ENCODE measurements at regions not wholly inside any gene's neighbourhood (a gene's known extent, or its start where the extent isn't known, plus 50 kb on each side); places are given as distances from the start of the nearest gene placed in this dataset.

GRCh38 chr18:79613186-79613931, 66.2 kb upstream of the CTDP1 start:
- H3K27me3 ChIP-seq = no peaks in the 10 kb centered on the region

GRCh38 chr18:79614211-79614955, 65.2 kb upstream of the CTDP1 start:
- intact Hi-C loops (cut with DNase I) = no loop called here
- Histone ChIP-seq H3K27ac (no peak overlapping the region), H3K27me3 (no peaks in the 10 kb centered on the region), H3K9ac (ENCODE audit: low read depth in 2 of 2, low read length in 2 of 2) (no peak overlapping the region), H3K36me3 (no peaks in the 10 kb centered on the region), H3K4me3 (no peak overlapping the region), H3K4me1 (no peaks in the 10 kb centered on the region), H3K9me3 (no peaks in the 10 kb centered on the region)
- no peak for TF ChIP-seq CTCF (IDR thresholded peaks at IDR 0.05)
- DNase-seq = no peak

More at GRCh38 chr18:79613186-79613931, 66.2 kb upstream of the CTDP1 start:
- Histone ChIP-seq H3K36me3 (no peaks in the 10 kb centered on the region), H3K27ac (no peak overlapping the region), H3K4me3 (no peak overlapping the region), H3K4me1 (no peaks in the 10 kb centered on the region), H3K9ac (ENCODE audit: low read depth in 2 of 2, low read length in 2 of 2) (no peak overlapping the region), H3K9me3 (no peaks in the 10 kb centered on the region)
- intact Hi-C loops (cut with DNase I) = no loop called here
- TF ChIP-seq CTCF (IDR thresholded peaks at IDR 0.05) = no peak
- no peak for DNase-seq

GRCh38 chr18:79615091-79615490, 64.5 kb upstream of the CTDP1 start:
- Histone ChIP-seq H3K9me3 (no peaks in the 10 kb centered on the region), H3K9ac (ENCODE audit: low read depth in 2 of 2, low read length in 2 of 2) (no peak overlapping the region), H3K4me3 (no peak overlapping the region), H3K27ac (no peak overlapping the region), H3K36me3 (no peaks in the 10 kb centered on the region), H3K27me3 (no peaks in the 10 kb centered on the region), H3K4me1 (no peaks in the 10 kb centered on the region)
- no peak for DNase-seq
- no peak for TF ChIP-seq CTCF (IDR thresholded peaks at IDR 0.05)
- intact Hi-C loops (cut with DNase I) = no loop called here

- Histone ChIP-seq H3K4me1 (no peaks in the 10 kb centered on the region), H3K9me3 (no peaks in the 10 kb centered on the region), H3K36me3 (no peaks in the 10 kb centered on the region), H3K9ac (ENCODE audit: low read depth in 2 of 2, low read length in 2 of 2) (no peak overlapping the region), H3K27me3 (no peaks in the 10 kb centered on the region), H3K4me3 (no peak overlapping the region), H3K27ac (no peak overlapping the region)
- no peak for DNase-seq
- no peak for TF ChIP-seq CTCF (IDR thresholded peaks at IDR 0.05)
- intact Hi-C loops (cut with DNase I) = no loop called here
Measured at GRCh38 chr18:79615586-79615985, 64.0 kb upstream of the CTDP1 start.

- Histone ChIP-seq H3K36me3 (no peaks in the 10 kb centered on the region), H3K27ac (no peak overlapping the region), H3K4me3 (no peak overlapping the region), H3K9me3 (no peaks in the 10 kb centered on the region), H3K9ac (ENCODE audit: low read depth in 2 of 2, low read length in 2 of 2) (no peak overlapping the region), H3K27me3 (no peaks in the 10 kb centered on the region), H3K4me1 (no peaks in the 10 kb centered on the region)
- no peak for DNase-seq
- intact Hi-C loops (cut with DNase I) = no loop called here
- no peak for TF ChIP-seq CTCF (IDR thresholded peaks at IDR 0.05)
Measured at GRCh38 chr18:79616651-79617510, 62.7 kb upstream of the CTDP1 start.

Measured in colonic mucosa (tissue), 4 donors.